HG03159 (cell line): ENCODE measurements at regions not wholly inside any gene's neighbourhood (a gene's known extent, or its start where the extent isn't known, plus 50 kb on each side); places are given as distances from the start of the nearest gene placed in this dataset.

Experiments
- ATAC-seq: cut with Tn5 transposase; IDR thresholded peaks from one replicate; pipeline ENCODE4 v1.9.1; 2021; ENCODE audit warnings: mild to moderate bottlenecking, moderate library complexity; ENCODE audit not compliant: unreplicated experiment

DNA sequence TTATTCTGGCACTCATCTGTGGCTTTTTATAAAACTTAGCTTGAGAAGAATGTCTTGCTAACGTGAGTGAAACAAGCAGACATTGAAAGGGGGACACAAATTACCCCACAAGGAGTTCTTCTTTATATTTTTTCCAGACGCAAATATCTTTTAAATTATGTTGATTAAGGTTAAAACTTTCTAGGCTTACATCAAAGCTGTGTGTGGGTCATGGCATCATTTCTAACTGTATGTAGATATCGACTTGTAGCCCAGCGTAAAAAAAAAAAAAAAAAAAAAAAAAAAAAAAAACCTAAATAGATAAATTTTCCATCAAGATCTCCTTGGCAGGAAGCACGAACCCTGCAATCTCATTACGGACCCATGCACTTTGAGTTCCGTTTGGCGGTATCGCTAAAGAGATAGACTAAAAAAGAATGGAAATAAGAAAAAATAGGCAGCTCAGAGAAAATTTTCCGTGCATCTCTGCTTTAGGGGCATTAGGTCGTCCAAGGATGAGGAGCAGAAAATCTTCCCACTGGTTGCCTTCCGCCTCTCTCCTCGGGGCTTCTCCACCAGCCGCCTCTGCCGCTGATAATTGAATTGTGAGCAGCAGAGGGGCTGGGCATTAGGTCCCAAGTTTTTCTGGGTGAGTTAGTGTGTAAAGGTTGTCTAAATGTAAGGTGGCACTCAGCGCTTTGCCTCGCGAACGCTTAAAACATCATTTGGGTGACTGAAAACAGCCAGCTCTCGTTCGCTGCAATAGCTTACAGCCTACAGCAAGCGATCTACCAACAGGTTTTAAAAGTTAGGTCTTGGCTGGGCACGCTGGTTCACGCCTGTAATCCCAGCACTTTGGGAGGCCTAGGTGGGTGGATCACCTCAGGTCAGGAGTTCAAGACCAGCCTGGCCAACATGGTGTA, 194.0 kb downstream of the TRIM27 start:
- ATAC-seq, result no peak

DNA sequence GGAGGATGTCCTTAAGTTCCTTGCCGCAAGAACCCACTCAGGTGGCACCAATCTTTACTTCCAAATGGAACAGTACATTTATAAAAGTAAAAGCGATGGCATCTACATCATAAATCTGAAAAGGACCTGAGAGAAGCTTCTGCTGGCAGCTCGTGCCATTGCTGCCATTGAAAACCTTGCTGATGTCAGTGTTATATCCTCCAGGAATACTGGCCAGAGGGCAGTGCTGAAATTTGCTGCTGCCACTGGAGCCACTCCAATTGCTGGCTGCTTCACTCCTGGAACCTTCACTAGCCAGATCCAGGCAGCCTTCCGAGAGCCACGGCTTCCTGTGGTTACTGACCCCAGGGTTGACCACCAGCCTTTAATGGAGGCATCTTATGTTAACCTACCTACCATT, 191.7 kb downstream of the TRIM27 start:
- no peak for ATAC-seq

DNA sequence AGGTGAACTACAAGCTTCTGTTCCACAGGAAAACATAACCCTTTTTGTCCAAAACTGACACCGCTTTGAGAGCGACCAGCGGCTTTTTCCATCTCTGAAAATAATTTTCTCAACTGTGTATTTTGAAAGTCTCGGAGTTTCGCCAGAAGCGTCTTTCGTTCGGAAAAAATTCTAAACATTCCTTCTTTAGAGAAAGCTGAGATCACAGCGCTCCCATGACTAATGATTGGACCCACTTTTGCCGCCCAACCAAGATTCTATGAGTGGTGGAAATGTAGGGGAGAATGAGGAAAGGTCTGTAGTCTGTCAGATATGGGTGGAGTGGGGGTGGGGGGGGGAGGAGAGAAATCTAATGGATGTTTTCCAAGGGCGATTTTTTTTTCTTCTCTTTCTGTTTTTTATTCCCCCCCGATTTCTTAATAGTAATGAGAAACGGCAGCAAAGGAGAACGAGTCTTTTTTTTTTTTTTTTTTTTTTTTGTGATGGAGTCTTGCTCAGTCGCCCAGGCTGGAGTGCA, 189.3 kb downstream of the TRIM27 start:
- ATAC-seq, result no peak

DNA sequence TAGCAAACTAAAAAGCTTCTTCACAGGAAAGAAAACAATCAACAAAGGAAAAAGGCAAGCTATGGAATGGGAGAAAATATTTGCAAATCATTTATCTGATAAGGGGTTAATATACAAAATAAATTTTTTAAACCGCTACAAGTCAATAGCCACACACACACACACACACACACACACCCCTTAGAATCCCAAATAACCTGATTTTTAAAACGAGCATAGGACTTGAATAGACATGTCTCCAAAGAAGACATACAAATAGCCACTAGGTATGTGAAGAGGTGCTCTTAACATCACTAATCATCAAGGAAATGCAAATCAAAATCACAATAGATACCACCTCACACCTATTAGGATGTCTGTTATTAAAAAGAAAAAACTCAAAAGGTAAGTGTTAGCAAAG, 187.7 kb downstream of the TRIM27 start:
- ATAC-seq, result no peak

DNA sequence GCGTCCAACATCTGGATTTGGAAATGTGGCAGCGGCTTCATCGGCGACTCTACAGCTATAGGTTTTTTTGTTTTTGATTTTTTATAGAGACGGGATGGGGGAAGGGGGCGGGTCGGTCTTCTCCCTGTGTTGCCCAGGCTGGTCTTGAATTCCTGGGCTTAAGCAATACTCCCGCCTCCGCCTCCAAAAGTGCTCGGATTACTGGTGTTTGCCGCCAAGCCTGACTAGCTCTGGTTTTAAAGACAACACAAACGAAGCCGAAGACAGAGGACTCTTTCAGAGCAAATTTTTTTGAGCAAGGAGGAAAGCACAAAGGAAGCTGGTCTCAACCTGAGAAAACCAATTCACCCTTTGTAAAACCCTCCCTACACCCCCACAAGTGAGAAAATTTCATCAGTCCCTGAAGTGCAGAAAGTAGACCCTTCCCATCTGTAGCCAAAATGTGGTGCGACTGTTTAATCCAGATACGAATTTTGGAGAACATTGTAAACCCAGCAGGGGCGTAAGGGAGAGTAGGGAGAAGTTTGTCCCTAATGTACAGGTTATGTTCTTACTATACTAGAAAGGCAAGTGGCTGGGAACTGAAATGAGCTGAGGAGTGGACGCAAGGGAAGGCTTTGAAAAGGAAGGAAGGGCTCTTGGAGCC, 185.9 kb downstream of the TRIM27 start:
- ATAC-seq, result no peak

DNA sequence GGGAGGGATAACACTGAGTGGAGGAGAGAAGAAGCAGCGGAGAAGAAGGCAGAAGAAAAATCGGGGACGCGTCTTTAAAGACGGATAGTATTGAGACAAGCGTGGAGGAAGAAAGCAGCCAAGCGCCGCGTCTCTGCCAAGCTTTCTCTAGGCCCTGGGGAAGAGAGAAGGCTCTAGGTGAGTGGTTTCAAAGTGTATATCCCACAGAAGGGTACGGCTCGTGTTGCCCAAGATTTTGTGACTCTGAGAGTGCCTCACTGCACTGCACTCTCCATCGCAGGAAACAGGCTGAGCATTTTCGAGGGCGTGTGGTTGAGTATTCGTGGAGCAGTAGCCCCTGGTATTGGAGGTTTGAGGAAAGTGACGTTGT, 185.4 kb downstream of the TRIM27 start:
- no peak for ATAC-seq

DNA sequence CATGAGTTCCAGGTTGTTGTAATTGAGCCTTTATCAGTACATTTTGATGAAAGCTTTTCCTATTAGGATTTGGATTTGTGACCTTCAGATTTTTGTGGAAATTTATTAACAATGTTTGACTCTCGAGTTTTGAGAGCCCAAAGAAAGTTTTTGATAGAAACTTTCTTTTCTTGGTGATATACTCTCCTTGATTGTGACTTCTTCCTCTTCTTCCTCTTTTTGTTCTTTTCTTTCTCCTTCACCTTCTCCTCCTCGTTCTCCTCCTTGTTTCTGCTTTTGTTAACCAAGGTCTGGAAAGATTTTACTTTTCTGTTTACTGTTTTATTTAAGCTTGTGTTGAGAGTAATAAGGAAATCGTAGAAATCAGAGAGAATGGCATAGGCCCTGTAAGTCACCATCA, 182.4 kb downstream of the TRIM27 start:
- ATAC-seq, result no peak

DNA sequence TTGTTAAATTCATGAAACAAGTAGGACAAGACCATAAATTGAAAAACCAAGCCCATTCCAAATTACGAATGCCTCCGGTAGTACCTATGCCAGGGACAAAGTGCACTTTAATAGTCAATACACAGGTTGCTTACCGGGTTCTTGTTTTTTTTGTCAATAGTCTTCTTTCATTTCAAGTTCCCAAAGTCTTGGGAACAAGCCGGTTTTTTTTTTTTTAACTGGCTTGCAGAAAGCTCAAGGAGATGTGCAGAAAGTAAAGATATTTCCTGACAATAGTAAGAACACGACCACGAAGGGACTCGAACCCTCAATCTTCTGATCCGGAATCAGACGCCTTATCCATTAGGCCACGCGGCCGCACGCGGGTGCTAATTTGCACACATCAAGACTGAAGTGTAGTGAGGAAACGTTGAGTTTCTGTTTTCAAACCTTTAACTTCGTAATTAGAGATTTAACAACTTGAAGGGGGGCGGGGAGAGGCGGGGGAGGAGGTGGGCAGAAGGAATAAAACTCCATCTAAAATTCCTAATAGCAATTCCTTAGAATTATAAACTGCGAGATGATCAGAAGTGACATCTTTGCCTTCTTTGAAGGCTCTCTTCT, 181.0 kb downstream of the TRIM27 start:
- ATAC-seq, result no peak

DNA sequence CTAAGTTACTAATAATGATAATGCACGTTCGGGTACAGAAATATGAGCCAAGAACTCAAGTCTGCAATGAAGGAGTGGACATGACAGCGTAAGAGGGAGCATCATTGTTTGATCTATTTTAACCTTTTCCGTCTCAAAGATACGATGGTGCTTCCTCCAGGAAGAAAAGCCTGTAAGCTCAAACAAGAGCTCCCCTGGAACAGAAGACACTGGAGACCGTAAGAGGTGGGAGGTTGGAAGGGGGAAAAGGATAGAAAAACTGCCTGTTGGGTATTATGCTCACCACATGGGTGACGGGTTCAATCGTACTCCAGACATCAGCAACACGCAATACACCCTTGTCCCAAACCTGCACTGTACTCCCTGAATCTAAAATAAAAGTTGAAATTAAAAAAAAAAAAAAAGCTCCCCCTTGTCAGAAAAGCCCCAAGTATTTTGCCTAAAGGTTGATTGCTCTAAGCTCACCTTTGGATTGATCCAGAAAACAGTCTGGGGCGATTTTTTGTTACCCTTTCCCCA, 180.5 kb downstream of the TRIM27 start:
- ATAC-seq, result no peak

DNA sequence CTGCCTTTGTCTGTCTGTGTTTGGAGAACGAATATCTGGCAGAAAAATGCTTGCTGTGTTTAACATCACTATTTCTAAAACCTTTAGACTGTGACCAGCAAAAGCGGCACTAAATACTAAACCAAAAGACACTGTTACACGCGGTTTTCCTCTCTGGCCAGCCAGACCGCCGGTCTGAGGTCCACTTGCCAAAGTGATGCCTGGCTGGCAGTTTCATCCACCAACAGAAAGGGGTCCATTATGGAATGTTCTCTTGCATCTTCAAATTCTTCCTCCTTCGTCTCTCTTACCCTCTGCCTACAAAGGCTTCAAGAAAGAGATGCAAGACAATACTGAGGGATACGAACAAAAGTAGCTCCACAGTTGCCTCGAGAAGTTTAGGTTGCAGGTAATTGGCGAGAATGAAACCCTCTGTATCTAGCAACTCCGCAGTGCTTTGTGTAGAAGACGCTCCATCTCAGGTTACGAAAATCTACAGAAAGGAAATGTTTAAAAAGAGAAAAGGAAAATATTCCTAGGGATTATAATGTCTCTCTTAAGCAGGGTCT, 176.6 kb downstream of the TRIM27 start:
- no peak for ATAC-seq

DNA sequence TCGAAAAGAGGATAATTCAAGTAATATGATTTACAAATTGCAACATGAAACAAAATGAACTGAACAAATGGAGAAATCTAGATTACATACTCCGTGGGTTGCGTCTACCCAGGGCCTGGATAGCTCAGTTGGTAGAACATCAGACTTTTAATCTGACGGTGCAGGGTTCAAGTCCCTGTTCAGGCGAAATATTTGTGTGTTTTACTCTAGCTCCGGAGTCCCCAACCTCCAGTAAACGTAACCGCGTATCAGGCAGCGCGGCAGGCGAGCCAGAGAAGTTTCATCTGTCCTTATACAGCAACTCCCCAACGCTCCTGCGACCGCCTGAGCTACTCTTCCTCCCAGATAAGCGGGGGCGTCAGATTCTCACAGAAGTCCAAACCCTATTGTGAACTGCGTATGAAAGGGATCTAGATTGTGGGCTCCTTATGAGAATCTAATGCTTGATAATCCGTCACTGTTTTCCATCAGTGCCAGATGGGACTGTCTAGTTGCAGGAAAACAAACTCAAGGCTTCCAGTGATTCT, 176.1 kb downstream of the TRIM27 start:
- ATAC-seq, result no peak

DNA sequence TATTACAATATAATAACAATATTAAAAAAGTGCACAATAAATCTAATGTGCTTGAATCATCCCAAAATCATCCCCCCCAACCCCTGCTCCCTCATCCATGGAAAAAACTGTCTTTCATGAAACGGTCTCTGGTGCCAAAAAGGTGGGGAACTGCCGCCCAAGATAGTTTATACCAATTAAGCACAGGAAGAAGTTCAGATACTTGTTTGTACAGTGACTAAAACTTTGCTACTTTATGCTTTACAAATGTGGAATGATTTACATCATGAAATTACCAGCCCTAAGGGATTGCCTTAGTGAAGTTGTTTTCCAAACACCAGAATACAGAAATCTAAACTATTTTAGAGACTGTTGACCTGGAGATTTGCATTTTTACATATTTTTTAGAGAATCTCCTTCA, 175.6 kb downstream of the TRIM27 start:
- ATAC-seq, result no peak

DNA sequence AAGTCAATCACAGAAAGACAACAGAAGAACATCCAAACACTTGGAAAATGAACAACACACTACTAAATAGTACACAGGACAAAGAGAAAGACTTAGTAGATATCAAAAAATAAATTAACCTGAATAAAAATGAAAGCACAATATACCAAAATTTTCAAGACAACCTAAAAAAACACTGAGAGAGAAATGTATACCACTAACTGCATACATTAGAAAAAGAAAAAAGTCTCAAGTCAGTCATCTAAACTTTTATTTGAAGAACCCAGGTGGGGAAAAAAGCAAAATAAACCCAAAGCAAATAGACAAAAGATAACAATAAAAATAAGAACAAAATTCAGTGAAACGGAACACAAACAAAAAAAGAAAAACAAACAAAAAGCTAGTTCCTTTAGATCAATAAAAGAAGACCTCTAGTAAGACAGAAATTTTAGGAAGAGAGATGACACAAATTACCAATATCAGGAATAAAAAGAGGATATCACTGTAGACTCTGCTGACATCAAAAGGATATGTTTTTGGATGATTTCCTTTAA, 172.8 kb downstream of the TRIM27 start:
- no peak for ATAC-seq

DNA sequence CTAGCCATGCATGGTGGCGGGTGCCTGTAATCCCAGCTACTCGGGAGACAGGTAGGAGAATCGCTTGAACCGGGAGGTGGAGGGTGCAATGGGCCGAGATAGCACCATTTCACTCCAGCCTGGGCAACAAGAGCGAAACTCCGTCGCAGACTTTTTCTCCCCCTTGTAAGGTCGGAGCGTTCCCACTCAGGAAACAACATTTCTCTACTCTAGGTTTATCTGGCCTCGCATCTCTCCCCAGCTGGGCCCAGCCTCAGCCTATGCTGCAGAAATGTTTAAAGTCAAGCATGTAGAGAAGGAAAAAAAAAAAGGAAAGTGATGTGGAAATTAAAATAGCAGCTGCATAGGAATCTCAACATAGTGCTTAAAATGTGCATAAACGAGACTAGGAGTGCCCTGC, 172.3 kb downstream of the TRIM27 start:
- no peak for ATAC-seq

DNA sequence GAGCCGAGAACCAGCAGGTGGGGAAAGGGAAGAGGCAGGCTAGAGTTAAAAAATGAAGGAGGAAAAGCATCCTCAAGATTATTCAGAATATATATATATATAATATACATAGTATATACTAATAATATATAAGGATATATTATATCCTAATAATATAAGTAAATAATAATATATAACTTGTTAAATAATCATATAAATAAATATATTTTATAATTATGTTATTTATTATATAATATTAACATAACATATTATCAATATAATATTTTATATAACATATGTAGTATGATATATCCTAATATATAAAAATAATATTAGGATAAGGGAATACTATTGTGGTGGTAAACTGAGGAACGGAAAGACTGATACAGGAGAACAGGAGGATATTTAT, 171.8 kb downstream of the TRIM27 start:
- ATAC-seq, result no peak

DNA sequence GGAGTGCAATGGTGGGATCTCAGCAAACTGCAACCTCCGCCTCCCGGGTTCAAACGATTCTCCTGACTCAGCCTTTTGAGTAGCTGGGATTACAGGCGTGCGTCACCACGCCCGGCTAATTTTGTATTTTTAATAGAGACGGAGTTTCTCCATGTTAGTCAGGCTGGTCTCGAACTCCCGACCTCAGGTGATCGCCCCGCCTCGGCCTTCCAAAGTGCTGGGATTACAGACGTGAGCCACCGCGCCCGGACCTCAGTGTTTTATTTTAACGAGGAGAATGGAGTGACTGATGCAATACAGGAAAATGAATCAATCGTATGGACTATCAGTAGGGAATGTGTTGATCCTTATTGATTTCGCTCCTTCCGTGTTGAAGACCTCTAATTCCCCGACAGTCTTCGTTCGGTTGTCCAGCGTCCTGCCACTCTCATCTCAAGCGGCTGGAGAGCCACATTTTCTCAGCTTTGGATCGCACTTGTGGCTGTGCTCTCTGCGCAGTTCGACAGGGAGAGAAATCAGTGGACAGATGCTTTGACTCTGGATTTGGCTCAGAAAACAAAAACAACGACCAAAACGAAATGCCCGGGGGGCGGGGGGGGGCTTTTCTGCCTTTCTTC, 166.2 kb downstream of the TRIM27 start:
- ATAC-seq, result no peak

DNA sequence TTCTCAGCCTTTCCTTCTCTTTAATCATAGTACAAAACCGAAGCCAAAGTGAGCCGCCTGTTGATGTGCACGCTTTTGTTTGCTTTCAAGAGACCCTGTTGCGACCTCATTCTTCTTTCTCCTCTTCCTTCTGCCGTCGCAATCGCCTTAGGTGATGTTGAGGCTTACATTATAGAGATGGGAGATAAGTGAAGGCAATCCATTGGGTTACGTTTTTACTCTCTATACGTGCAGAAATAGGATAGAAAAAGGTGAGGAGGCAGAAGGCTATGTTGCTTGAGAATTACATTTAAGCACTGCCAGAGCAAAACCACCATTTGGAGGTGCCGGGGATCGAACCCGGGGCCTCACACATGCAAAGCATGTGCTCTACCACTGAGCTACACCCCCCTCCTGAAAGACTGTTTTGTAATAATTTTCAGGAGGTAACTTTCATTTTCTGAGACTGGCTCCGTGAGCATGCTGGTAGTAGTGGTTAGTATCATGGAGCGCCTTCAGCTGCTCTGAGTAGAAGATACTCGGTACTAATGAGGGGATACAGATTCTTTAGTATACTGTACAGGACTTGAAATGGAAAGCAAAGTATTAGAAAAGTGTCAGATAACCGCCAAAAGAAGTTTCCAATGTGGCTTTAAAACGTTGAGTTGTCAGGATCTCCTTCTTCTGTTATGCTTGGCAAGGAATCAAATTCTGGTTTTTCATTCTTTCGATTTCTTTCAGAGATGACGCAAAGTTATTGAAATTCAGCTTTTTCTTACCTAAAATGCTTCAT, 165.6 kb downstream of the TRIM27 start:
- ATAC-seq, result no peak

DNA sequence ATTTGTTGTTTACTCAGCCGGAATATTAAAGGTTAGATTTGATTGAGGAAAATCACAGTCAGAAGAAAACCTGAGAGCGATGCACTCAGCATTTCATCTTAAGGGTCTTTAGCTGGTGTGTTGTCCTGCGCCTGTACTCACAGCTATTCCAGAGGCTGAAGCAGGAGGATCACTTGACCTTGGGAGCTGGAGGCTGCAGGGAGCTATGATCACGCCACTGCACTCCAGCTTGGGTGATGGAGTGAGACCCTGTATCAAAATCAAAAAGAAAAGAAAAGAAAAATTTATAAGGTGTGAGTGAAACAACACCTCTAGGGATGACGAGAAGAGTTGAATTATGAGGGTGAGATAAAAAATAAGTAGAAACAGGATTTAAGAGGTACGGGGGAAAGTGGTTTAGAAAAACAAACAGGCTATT, 165.0 kb downstream of the TRIM27 start:
- no peak for ATAC-seq

DNA sequence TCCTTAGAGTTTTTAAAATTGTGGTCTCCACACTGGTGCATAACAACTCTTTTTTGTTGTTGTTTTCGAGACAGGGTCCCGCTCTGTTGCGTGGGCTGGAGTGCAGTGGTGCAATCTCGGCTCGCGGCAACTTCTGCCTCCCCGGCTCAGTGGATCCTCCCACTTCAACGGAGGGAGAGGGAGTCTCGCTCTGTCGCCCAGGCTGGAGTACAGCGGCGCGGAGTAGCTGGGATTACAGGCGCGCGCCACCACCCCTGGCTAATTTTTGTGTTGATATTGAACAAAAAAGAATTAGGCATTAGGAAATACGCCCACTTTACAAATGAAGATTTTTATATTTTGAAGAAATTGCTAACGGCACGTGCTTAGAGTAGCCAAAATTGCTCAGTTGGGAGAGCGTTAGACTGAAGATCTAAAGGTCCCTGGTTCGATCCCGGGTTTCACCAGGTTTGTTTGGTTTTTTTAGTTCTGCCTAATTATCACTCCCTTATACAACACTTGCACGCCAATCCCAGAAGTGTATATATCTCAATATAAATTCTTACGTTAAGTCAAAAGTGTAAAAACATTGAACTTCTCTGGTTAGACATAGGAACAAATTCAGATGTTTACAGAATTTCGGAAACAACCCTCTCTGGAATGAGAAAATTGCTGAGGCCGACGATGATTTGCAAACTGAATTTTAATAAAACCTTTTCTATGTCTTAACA, 159.6 kb downstream of the TRIM27 start:
- ATAC-seq, result no peak
